GM12874 (cell line): ENCODE measurements at regions not wholly inside any gene's neighbourhood (a gene's known extent, or its start where the extent isn't known, plus 50 kb on each side); places are given as distances from the start of the nearest gene placed in this dataset.

Experiments
- TF ChIP-seq, protein P1 (sequence below): IDR thresholded peaks from 2 replicates; pipeline ENCODE4 v1.5.1; 2011; ENCODE audit warnings: low read depth, mild to moderate bottlenecking, control low read depth, low read length, moderate library complexity; ENCODE audit not compliant: insufficient read depth

DNA sequence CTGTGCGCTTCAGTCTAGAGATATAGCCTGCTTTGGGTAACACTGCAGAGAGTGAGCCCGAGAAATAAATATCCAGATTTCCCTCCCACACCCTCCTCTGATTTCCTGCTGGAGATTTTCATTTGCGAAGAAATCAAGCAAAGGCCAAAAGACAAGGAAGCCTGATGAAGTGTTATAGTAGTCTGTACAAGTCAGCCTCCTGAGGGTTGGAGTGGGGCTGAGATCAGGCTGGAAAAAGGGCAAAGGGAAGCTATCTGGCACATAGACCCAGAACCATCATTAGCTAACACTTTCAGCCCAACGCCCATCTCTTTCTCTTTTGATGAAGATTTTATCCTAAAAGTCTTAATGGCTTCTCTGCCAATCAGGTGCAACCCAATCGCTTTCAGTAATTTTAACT is 154.6 kb upstream of the SLC44A1 start:
- TF ChIP-seq, protein P1, sequence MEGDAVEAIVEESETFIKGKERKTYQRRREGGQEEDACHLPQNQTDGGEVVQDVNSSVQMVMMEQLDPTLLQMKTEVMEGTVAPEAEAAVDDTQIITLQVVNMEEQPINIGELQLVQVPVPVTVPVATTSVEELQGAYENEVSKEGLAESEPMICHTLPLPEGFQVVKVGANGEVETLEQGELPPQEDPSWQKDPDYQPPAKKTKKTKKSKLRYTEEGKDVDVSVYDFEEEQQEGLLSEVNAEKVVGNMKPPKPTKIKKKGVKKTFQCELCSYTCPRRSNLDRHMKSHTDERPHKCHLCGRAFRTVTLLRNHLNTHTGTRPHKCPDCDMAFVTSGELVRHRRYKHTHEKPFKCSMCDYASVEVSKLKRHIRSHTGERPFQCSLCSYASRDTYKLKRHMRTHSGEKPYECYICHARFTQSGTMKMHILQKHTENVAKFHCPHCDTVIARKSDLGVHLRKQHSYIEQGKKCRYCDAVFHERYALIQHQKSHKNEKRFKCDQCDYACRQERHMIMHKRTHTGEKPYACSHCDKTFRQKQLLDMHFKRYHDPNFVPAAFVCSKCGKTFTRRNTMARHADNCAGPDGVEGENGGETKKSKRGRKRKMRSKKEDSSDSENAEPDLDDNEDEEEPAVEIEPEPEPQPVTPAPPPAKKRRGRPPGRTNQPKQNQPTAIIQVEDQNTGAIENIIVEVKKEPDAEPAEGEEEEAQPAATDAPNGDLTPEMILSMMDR, result no peak

DNA sequence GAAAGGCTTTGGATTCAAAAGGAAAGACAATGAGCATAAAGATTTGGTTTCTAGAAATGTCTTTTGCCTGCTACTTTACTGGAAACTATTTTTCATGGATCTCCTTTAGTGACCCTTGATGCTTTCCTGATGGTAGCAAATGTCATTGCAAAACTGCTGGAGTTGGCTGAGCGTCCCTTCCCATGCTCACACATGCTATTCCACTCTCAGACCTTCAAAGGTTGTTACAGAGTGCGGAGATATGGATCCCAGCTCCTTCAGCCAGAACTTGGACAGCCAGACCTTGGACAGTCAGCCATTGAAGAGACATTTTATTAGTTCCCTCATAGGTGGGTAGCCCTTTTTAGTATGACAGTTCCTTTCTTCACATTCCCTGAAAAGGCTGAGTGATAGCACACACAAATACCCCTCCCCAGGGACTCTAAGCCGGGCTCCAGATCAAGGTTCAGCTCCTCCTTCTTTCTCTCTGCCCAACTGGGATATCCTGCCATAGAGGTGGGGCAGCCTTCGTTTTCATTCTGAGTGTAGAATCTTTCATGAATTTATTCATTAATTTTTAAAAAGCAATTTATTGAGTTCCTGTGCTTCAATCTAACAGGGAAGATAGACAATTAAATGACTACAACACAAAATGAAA is 153.3 kb upstream of the SLC44A1 start:
- TF ChIP-seq, protein P1, result no peak

DNA sequence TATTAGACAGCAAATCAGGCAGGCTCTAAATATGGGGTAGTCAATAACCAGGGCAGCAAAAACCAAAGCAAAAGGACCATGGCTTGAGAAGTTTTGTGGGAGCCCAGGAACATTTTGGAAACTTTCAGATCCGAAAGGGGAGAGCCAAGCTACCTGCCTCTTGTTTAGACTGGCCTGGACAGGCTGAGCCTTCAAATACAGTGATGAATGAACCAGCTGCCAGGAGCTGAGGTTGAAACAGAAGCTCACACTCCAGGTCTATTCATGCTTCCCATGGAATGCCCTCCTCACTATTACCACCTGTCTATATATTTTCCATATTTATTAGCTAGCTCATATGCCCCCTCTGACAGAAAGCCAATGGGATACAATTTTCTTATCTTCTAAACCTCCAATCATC is 150.8 kb upstream of the SLC44A1 start:
- TF ChIP-seq, protein P1, result no peak

DNA sequence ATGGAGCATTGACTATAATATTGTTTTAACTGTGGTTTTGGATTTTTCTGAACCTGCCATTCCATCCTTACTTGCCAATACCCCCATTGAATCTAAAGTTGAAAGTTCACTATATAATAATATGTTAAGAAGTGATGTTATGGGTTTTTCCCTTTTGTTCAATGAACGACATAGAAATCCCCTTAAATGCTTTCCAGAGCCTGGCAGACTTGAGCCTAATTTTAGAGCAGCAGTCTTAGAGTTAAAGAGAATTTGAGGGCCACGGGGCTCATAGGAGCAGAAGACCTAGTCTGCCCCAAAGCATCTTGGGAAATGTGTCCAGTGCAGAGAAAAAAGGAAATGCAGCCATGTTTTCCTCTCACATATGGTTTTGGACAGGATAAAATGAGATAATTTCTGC is 146.1 kb upstream of the SLC44A1 start:
- TF ChIP-seq, protein P1, result no peak

DNA sequence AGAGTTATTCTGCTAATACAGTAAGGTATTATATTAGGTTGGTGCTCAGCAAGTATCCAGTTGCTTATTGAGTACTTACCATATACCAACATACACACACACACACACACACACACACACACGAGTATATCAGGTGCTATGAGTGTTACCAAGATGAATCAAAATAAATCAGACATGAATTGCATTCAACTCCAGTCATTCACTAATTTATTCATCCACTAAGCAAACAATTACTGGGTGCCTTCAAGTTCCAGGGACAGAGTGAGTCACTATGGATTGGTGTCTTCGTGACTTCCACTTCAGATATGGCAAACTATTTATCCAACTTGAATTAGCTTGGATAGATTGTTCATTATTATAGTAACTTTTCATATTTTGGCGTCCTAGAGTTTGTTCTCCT is 140.7 kb upstream of the SLC44A1 start:
- TF ChIP-seq, protein P1, result no peak

DNA sequence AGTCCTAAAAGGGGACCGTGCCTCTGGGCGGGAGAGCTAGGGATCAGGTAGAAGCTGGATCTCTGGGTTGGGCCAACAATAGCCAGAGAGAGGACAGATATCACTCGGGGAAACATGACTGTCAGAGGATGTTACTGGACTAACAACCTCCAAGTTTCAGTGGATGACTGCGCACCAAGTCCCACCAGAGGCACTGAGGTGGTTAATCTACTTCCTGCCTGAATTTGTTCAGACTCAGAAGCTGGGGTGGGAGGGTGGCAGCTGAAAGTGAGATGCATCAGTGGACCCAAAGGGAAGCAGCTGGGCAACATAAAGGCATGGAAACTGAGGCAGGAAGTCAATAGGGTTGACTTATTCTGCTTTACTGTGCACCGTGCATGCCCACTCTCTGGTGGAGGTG is 130.1 kb upstream of the SLC44A1 start:
- TF ChIP-seq, protein P1, result no peak

DNA sequence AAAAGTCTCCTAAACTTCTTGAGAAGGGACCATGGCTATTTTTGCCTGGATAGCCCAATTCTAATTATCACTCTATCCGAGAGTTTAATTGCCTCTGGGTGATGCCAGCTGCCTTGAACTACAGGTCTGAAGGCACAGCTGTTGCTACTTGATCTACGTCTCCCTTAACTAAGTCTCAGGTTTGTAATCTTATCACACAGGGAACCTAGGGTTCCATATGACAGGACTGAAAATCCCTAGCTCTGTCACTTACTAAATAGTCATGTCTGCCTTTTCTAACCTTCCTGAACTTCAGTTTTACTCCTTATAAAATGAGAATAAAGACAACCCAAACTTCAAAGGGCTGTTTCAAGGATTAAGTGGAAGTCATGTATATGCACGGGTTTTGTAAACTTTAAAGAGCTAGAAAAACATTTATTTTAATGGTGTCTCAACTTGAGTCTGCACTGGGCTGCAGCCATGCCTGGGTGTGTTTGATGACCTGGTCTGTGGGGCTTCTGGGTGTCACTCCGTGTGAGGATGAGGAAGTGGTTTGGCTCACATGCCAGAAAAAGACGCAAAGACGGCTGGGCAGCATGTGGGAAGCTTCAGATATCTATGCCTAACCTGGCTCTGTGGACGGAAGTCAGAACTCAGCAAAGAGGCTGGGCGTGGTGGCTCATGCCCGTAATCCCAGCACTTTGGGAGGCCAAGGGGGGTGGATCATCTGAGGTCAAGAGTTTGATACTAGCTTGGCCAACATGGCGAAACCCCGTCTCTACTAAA is 129.3 kb upstream of the SLC44A1 start:
- TF ChIP-seq, protein P1, result no peak
